ENCODE measurements at regions not wholly inside any gene's neighbourhood (a gene's known extent, or its start where the extent isn't known, plus 50 kb on each side); places are given as distances from the start of the nearest gene placed in this dataset.

GRCh38 chr16:77668201-77668600, 54.1 kb upstream of the NUDT7 start:
- TF ChIP-seq CTCF (IDR thresholded peaks at IDR 0.05): no peak
- TF ChIP-seq POLR2A (IDR thresholded peaks at IDR 0.05): no peak
